ENCODE measurements at regions not wholly inside any gene's neighbourhood (a gene's known extent, or its start where the extent isn't known, plus 50 kb on each side); places are given as distances from the start of the nearest gene placed in this dataset.

DNA sequence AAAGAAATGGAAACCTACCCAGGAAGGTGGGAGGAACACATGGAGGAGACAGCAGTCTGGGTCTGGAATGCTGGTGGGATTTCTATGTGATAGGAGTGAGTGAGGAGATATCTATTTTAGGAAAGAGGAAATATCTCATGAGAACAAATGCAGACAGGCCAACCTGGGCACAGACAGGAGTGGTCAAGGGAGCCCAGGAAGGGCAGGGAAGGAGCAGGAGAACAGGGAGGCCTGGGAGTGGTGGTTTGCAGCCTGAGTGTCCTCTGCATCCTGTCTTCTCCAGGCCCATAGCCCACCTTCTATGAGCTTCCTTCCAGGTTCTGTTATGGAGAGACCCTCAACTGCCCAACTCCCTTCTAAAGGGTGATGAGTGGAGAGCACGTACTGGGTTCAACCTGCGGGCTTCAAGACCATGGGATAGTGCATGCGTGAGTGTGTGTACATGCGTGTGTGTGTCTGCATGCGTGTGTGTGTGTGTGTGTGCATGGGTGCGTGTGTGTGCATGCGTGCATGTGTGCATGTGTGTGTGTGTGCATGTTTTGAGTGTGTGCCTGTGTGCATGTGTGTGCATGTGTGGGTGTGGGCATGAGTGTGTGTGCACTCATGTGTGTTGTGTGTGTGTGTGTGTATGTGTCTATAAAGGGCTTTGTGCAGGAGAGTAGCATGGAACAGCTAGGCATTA is 200.1 kb downstream of the CXCL12 start:
- Histone ChIP-seq H3K27me3 (no peaks in the 10 kb centered on the region), H3K27ac (no peak overlapping the region), H3K9me3 (no peaks in the 10 kb centered on the region), H3K9ac (ENCODE audit: low read depth in 2 of 2, low read length in 2 of 2) (no peak overlapping the region), H3K4me3 (no peak overlapping the region), H3K4me1 (no peaks in the 10 kb centered on the region), H3K36me3 (no peaks in the 10 kb centered on the region)
- no peak for DNase-seq
- TF ChIP-seq, protein P1, sequence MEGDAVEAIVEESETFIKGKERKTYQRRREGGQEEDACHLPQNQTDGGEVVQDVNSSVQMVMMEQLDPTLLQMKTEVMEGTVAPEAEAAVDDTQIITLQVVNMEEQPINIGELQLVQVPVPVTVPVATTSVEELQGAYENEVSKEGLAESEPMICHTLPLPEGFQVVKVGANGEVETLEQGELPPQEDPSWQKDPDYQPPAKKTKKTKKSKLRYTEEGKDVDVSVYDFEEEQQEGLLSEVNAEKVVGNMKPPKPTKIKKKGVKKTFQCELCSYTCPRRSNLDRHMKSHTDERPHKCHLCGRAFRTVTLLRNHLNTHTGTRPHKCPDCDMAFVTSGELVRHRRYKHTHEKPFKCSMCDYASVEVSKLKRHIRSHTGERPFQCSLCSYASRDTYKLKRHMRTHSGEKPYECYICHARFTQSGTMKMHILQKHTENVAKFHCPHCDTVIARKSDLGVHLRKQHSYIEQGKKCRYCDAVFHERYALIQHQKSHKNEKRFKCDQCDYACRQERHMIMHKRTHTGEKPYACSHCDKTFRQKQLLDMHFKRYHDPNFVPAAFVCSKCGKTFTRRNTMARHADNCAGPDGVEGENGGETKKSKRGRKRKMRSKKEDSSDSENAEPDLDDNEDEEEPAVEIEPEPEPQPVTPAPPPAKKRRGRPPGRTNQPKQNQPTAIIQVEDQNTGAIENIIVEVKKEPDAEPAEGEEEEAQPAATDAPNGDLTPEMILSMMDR (IDR thresholded peaks at IDR 0.05) = no peak
- intact Hi-C loops (cut with DNase I) = no loop called here

DNA sequence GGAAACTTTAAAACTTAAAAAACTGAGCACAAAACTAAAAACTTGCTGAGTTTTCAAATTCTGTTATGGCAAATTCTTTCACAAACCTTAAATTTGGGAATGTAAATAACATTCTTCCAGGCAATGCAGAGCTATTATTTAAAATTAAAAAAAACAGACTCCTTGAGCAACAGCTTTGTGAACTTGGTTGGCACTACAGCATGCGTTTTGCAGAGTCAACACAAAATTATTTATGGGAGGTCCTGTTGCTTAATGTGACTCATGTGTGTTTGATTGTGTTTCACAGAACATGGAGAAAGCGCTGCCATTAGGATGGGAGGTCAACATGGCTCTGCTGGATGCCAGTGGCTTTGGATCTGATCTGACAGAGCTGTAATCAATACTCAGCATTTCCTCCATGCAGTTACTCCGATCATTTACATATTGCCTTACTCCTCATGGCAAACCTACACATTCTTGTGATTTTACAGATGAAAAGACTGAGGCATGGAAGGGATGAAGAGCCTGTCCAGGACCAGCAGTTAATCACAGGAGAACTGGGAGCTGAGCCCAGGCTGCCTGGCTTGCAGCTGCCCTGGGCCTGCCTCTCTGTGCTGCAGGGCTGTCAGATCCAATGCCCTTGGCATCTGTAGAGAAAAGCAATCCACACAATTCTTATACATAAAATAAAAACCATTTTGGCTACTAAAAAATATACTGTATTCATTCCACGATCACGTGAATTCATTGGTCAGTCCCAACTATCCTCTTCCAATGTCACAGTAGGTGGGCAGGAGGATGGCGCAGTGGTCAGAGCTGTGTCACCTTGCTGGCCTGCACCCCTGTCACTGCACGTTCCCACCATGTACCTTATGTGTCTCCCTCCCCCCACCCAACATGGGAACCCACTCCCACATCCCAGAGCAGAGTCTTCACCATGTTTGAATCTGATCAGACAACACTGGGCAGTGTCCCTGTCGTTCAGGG is 200.9 kb downstream of the CXCL12 start:
- H3K9me3 ChIP-seq = no peaks in the 10 kb centered on the region
- intact Hi-C loops (cut with DNase I) = no loop called here
- no peak for DNase-seq
- no peak overlapping the region for H3K9ac ChIP-seq (ENCODE audit: low read depth in 2 of 2, low read length in 2 of 2)
- H3K27ac ChIP-seq = no peak overlapping the region
- no peak overlapping the region for H3K4me3 ChIP-seq
- H3K4me1 ChIP-seq = no peaks in the 10 kb centered on the region
- TF ChIP-seq, protein P1 (IDR thresholded peaks at IDR 0.05) = no peak
- H3K36me3 ChIP-seq = no peaks in the 10 kb centered on the region
- no peaks in the 10 kb centered on the region for H3K27me3 ChIP-seq

DNA sequence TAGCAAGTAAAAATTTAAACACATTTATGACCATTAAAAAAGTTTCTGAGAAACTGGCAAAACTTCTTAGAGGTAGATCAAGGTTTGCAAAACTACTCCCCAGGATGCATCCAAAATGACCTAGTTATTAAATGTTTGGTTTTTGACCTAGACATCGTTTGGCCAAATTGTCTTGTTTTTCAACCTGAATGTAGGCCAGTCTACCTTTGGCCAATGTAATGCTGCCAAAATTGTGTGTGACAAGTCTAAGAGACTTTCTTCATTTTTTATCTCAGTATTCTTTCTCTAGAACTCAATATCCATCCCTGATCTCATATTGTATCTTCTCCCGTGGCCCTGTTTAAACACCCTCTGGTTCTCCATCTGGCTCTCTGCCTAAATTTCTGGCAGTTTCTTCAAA is 202.0 kb downstream of the CXCL12 start:
- no peak overlapping the region for H3K27ac ChIP-seq
- no peak overlapping the region for H3K4me3 ChIP-seq
- no peak overlapping the region for H3K9ac ChIP-seq (ENCODE audit: low read depth in 2 of 2, low read length in 2 of 2)
- intact Hi-C loops (cut with DNase I) = no loop called here
- H3K9me3 ChIP-seq = no peaks in the 10 kb centered on the region
- H3K36me3 ChIP-seq = no peaks in the 10 kb centered on the region
- DNase-seq = no peak
- H3K4me1 ChIP-seq = no peaks in the 10 kb centered on the region
- TF ChIP-seq, protein P1 (IDR thresholded peaks at IDR 0.05) = no peak
- no peaks in the 10 kb centered on the region for H3K27me3 ChIP-seq

DNA sequence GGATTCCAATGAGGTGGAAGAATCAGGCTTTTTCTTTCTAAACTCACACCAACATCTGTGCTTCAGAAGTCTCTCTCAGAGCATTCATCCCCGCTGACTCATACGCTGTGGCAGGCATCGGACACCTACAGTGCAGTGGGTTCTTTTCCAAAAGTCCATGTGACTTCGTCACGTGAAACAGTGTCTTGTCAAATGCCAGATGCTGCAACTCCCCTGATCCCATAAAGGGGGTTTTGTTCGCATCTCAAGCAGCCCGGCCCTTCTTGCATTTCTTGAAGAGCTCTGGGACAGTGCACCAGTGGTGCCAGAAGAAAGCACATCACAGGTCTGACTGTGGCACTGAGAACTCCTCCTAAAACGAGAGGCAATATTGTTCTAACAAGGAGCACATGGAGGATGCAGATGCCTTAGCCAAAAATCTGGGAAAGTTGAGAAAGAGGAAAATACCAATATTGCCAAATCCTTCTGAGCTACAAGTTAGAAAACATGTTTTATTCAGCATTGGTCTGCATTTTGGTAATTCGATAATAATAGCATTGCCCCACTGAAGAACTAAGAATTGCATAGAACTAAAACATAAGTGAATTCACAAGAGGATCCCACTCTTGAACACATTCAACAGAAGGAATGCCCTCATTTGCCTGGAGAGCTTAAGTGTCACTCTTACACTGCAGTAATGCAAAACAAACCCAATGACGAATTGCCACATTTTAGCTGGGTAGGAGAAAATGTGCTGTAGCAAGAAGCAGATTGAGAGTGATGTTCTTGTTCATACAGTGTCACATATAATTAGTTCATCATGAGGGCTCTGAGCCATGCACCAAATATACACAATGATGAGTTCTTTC is 204.4 kb downstream of the CXCL12 start:
- Histone ChIP-seq H3K27ac (no peak overlapping the region), H3K36me3 (no peaks in the 10 kb centered on the region), H3K4me3 (no peak overlapping the region), H3K9ac (ENCODE audit: low read depth in 2 of 2, low read length in 2 of 2) (no peak overlapping the region), H3K27me3 (no peaks in the 10 kb centered on the region), H3K4me1 (no peaks in the 10 kb centered on the region), H3K9me3 (no peaks in the 10 kb centered on the region)
- intact Hi-C loops (cut with DNase I) = no loop called here
- DNase-seq = no peak
- TF ChIP-seq, protein P1 (IDR thresholded peaks at IDR 0.05) = no peak

DNA sequence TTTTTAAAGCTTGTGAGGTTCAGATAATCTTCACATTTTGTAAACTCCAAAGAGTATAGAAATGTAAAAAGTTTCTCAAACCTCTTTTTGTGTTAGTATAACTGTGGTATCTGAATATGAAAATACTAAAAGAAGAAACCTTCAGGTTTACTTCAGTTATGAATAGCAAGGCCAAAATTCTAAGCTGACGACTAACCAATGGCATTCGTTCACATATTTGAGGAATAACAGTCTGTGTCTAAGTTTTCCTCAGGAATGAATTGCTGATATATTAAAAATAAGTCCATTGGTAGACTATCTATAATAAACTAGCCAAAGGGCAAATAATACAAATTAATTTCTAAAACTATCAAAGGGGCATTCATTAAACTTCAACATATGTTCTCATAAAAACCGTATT is 206.0 kb downstream of the CXCL12 start:
- no peaks in the 10 kb centered on the region for H3K36me3 ChIP-seq
- intact Hi-C loops (cut with DNase I) = no loop called here
- H3K9ac ChIP-seq (ENCODE audit: low read depth in 2 of 2, low read length in 2 of 2) = no peak overlapping the region
- no peaks in the 10 kb centered on the region for H3K9me3 ChIP-seq
- no peak for DNase-seq
- H3K27me3 ChIP-seq = no peaks in the 10 kb centered on the region
- TF ChIP-seq, protein P1 (IDR thresholded peaks at IDR 0.05) = no peak
- H3K4me3 ChIP-seq = no peak overlapping the region
- H3K4me1 ChIP-seq = no peaks in the 10 kb centered on the region
- H3K27ac ChIP-seq = no peak overlapping the region
